GM12892 (cell line): ENCODE measurements at regions not wholly inside any gene's neighbourhood (a gene's known extent, or its start where the extent isn't known, plus 50 kb on each side); places are given as distances from the start of the nearest gene placed in this dataset.

ENCODE experiments used
- POLR2A ChIP-seq: IDR thresholded peaks from 2 replicates; pipeline ENCODE4 v1.6.1; 2011; ENCODE audit warnings: low read depth, low read length, control low read depth
- POLR2AphosphoS5 ChIP-seq: IDR thresholded peaks from 2 replicates; pipeline ENCODE4 v1.6.1; 2011; ENCODE audit warnings: low read depth, low read length, control low read depth

- TF ChIP-seq POLR2A (no peak), POLR2AphosphoS5 (no peak)
These were observed 260.0 kb upstream of the KYNU start for GRCh38 chr2:142617461-142617860.
